NCI-H774 (cell line): ENCODE measurements at regions not wholly inside any gene's neighbourhood (a gene's known extent, or its start where the extent isn't known, plus 50 kb on each side); places are given as distances from the start of the nearest gene placed in this dataset.
A peak's percentile ranks its signal among the peaks of the same experiment; 100 is the strongest.
"Not testable (repeated sequence)": the region's sequence is repeated elsewhere in the genome, so short reads cannot be mapped to it uniquely, and the experiment has no call there.

ENCODE experiments used
- DNase-seq: peaks from one replicate; lab custom pipeline; 2025; lab: John Stamatoyannopoulos, UW

- no peak for DNase-seq
These were observed 111.7 kb upstream of the KLHL14 start for GRCh38 chr18:32884543-32884942.

- peak; percentile 35 for DNase-seq
These were observed 108.2 kb upstream of the KLHL14 start for GRCh38 chr18:32881009-32881408.

- no peak for DNase-seq
These were observed 106.7 kb upstream of the KLHL14 start for GRCh38 chr18:32879497-32879896.

- DNase-seq = no peak
These were observed 105.6 kb upstream of the KLHL14 start for GRCh38 chr18:32878436-32878835.

- DNase-seq = no peak
These were observed 104.5 kb upstream of the KLHL14 start for GRCh38 chr18:32877371-32877770.

GRCh38 chr18:32875625-32876024 lies 102.8 kb upstream of the KLHL14 start:
- DNase-seq = no peak

GRCh38 chr18:32871786-32872185 lies 99.0 kb upstream of the KLHL14 start:
- DNase-seq = no peak

- DNase-seq = no peak
These were observed 97.8 kb upstream of the KLHL14 start for GRCh38 chr18:32870611-32871010.

GRCh38 chr18:32868406-32868805 lies 95.6 kb upstream of the KLHL14 start:
- no peak for DNase-seq

- no peak for DNase-seq
These were observed 95.1 kb upstream of the KLHL14 start for GRCh38 chr18:32867936-32868335.

GRCh38 chr18:32867330-32867729 lies 94.5 kb upstream of the KLHL14 start:
- no peak for DNase-seq

- DNase-seq = not testable (repeated sequence)
These were observed 89.2 kb upstream of the KLHL14 start for GRCh38 chr18:32862031-32862430.

- DNase-seq = no peak
These were observed 79.1 kb upstream of the KLHL14 start for GRCh38 chr18:32851936-32852335.

- DNase-seq = no peak
These were observed 76.0 kb upstream of the KLHL14 start for GRCh38 chr18:32848826-32849225.

GRCh38 chr18:32847691-32848090 lies 74.9 kb upstream of the KLHL14 start:
- DNase-seq = no peak

GRCh38 chr18:32846896-32847295 lies 74.1 kb upstream of the KLHL14 start:
- DNase-seq = no peak

- no peak for DNase-seq
These were observed 68.1 kb upstream of the KLHL14 start for GRCh38 chr18:32840962-32841361.

- DNase-seq = no peak
These were observed 63.1 kb upstream of the KLHL14 start for GRCh38 chr18:32835951-32836350.

- no peak for DNase-seq
These were observed 59.0 kb upstream of the KLHL14 start for GRCh38 chr18:32831781-32832180.

- no peak for DNase-seq
These were observed 50.4 kb upstream of the KLHL14 start for GRCh38 chr18:32823226-32823625.
